Fibroblast of the aortic adventitia (primary cell): ENCODE measurements at regions not wholly inside any gene's neighbourhood (a gene's known extent, or its start where the extent isn't known, plus 50 kb on each side); places are given as distances from the start of the nearest gene placed in this dataset.
A peak's percentile ranks its signal among the peaks of the same experiment; 100 is the strongest.

Experiments used
- DNase-seq: peaks from one replicate; pipeline ENCODE4 v3.0.0-alpha.2; 2010; ENCODE audit warnings: low read depth
- H3K4me3 ChIP-seq: 2 replicates; pipeline ENCODE4 v1.5.1; 2011; ENCODE audit warnings: low read depth, mild to moderate bottlenecking, control low read depth, low read length, moderate library complexity
- CTCF ChIP-seq: IDR thresholded peaks from 2 replicates; pipeline ENCODE4 v1.5.1; 2011; ENCODE audit warnings: mild to moderate bottlenecking, low read length, control low read depth, inconsistent platforms; ENCODE audit not compliant: insufficient read depth

GRCh38 chr6:21393441-21394165, 199.9 kb upstream of the SOX4 start:
- TF ChIP-seq CTCF: no peak
- no peak overlapping the region for H3K4me3 ChIP-seq
- DNase-seq: no peak

GRCh38 chr6:21395121-21395520, 198.4 kb upstream of the SOX4 start:
- H3K4me3 ChIP-seq: no peak overlapping the region
- peak; percentile 35 for DNase-seq
- TF ChIP-seq CTCF: no peak

- no peak overlapping the region for H3K4me3 ChIP-seq
- TF ChIP-seq CTCF: no peak
- DNase-seq: peak; percentile 35
Observed at GRCh38 chr6:21396313-21396712, 197.2 kb upstream of the SOX4 start.

- DNase-seq: no peak
- TF ChIP-seq CTCF: no peak
- no peak overlapping the region for H3K4me3 ChIP-seq
Observed at GRCh38 chr6:21398741-21399325, 194.7 kb upstream of the SOX4 start.

- H3K4me3 ChIP-seq: no peak overlapping the region
- no peak for TF ChIP-seq CTCF
- peak; percentile 67 for DNase-seq
Observed at GRCh38 chr6:21402368-21402767, 191.2 kb upstream of the SOX4 start.

GRCh38 chr6:21404577-21404976, 189.0 kb upstream of the SOX4 start:
- no peak for TF ChIP-seq CTCF
- DNase-seq: no peak
- no peak overlapping the region for H3K4me3 ChIP-seq
